Hepatocyte (in vitro differentiated cells): ENCODE measurements at regions not wholly inside any gene's neighbourhood (a gene's known extent, or its start where the extent isn't known, plus 50 kb on each side); places are given as distances from the start of the nearest gene placed in this dataset.

Source experiments
- EZH2phosphoT487 ChIP-seq: fragments of 200-600 bp; sonication (generic); IDR thresholded peaks from one replicate; pipeline ENCODE4 v1.6.1; 2018; ENCODE audit warnings: antibody characterized with exemption, mild to moderate bottlenecking, low read depth, moderate library complexity; ENCODE audit not compliant: unreplicated experiment, severe bottlenecking
- TF ChIP-seq, protein P1 (sequence below): fragments of 200-600 bp; sonication (generic); IDR thresholded peaks from 2 replicates; pipeline ENCODE4 v1.5.1; 2016; ENCODE audit warnings: antibody characterized with exemption, mild to moderate bottlenecking; ENCODE audit not compliant: poor library complexity

DNA sequence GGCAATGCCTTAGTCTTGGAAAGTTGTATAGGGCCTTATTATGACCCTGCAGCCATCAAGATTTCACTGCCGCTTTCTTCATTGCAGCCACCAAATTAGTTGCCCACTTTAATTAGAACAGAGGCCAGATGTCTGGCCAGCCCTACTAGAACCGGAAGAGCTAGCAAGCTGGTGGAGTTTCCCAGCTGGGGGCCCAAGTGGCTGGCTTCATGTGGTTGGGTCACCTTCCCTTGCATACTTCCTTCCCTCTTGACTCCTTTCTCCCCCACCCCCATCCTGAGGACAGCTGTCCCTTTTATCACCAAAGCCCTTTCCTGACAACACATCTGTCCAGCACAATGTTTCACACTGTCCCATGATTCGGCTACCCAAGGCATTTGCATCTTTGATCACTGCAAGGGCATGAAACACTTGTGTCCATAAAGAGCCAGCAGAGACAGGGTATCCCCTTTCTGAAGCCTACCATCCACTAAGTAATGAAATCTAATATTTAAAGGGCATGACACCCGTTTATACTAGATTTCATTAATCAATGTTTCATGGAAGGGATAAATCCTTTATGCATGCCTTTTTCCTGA lies 187.2 kb downstream of the BCL11A start:
- TF ChIP-seq, protein P1, sequence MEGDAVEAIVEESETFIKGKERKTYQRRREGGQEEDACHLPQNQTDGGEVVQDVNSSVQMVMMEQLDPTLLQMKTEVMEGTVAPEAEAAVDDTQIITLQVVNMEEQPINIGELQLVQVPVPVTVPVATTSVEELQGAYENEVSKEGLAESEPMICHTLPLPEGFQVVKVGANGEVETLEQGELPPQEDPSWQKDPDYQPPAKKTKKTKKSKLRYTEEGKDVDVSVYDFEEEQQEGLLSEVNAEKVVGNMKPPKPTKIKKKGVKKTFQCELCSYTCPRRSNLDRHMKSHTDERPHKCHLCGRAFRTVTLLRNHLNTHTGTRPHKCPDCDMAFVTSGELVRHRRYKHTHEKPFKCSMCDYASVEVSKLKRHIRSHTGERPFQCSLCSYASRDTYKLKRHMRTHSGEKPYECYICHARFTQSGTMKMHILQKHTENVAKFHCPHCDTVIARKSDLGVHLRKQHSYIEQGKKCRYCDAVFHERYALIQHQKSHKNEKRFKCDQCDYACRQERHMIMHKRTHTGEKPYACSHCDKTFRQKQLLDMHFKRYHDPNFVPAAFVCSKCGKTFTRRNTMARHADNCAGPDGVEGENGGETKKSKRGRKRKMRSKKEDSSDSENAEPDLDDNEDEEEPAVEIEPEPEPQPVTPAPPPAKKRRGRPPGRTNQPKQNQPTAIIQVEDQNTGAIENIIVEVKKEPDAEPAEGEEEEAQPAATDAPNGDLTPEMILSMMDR: no peak
- no peak for TF ChIP-seq EZH2phosphoT487
